HepG2 (cell line): ENCODE measurements at regions not wholly inside any gene's neighbourhood (a gene's known extent, or its start where the extent isn't known, plus 50 kb on each side); places are given as distances from the start of the nearest gene placed in this dataset.

Experiments
- ARNT2 ChIP-seq: sonication (generic); formaldehyde crosslinking; IDR thresholded peaks from 2 replicates; pipeline ENCODE4 v1.8.0; 2022; ENCODE audit warnings: mild to moderate bottlenecking, low read depth, missing genetic modification reagents, moderate library complexity
- CENPT ChIP-seq: sonication (generic); formaldehyde crosslinking; IDR thresholded peaks from 2 replicates; pipeline ENCODE4 v1.8.0; 2022; ENCODE audit warnings: low read depth, mild to moderate bottlenecking, moderate library complexity, missing genetic modification reagents
- FOXA1 ChIP-seq, 2 experiments: fragments of 450-650 bp in 1 of 2; sonication (generic) in 1 of 2; formaldehyde crosslinking in 1 of 2; IDR thresholded peaks; 2 replicates each; pipeline versions ENCODE4 v1.4.0 to v1.6.1; 2016 to 2020; ENCODE audit warnings: missing genetic modification reagents in 1 of 2
- FOXA3 ChIP-seq: IDR thresholded peaks from 2 replicates; pipeline ENCODE4 v1.6.1; 2016; ENCODE audit warnings: missing genetic modification reagents, missing compliant biosample characterization
- GLI4 ChIP-seq: sonication (generic); formaldehyde crosslinking; IDR thresholded peaks from 2 replicates; pipeline ENCODE4 v1.5.1; 2020; ENCODE audit warnings: missing genetic modification reagents, mild to moderate bottlenecking, moderate library complexity, borderline replicate concordance
- HDAC1 ChIP-seq: sonication (generic); formaldehyde crosslinking; IDR thresholded peaks from 2 replicates; pipeline ENCODE4 v1.5.1; 2020; ENCODE audit warnings: mild to moderate bottlenecking, missing genetic modification reagents
- HES4 ChIP-seq: sonication (generic); formaldehyde crosslinking; IDR thresholded peaks from 2 replicates; pipeline ENCODE4 v1.9.0; 2021; ENCODE audit warnings: mild to moderate bottlenecking, missing genetic modification reagents, borderline replicate concordance
- KMT2B ChIP-seq: IDR thresholded peaks from 2 replicates; pipeline ENCODE4 v1.6.1; 2016; ENCODE audit warnings: missing genetic modification reagents, missing compliant biosample characterization
- LRRFIP1 ChIP-seq: sonication (generic); formaldehyde crosslinking; conservative IDR thresholded peaks from 2 replicates; pipeline ENCODE4 v1.4.0; 2020; ENCODE audit warnings: missing genetic modification reagents
- MAX ChIP-seq: IDR thresholded peaks from 2 replicates; pipeline ENCODE4 v1.6.1; 2012; ENCODE audit warnings: inconsistent platforms
- MYC ChIP-seq: sonication (generic); formaldehyde crosslinking; IDR thresholded peaks from 2 replicates; pipeline ENCODE4 v1.9.0; 2021; ENCODE audit warnings: missing genetic modification reagents, borderline replicate concordance
- NFKBIZ ChIP-seq: IDR thresholded peaks from 2 replicates; pipeline ENCODE4 v1.6.1; 2018; ENCODE audit warnings: missing genetic modification reagents, missing compliant biosample characterization
- POLR2A ChIP-seq, 2 experiments: IDR thresholded peaks; 2 replicates each; pipeline ENCODE4 v1.6.1; 2011; ENCODE audit warnings: low read depth in 2 of 2, low read length in 2 of 2, mild to moderate bottlenecking in 1 of 2, moderate library complexity in 1 of 2; ENCODE audit not compliant: insufficient read depth in 1 of 2
- POLR2AphosphoS5 ChIP-seq: IDR thresholded peaks from 2 replicates; pipeline ENCODE4 v1.6.1; 2012; ENCODE audit warnings: low read depth, low read length
- RFXAP ChIP-seq: sonication (generic); formaldehyde crosslinking; IDR thresholded peaks from 2 replicates; pipeline ENCODE4 v1.4.0; 2020; ENCODE audit warnings: missing genetic modification reagents, borderline replicate concordance
- SATB2 ChIP-seq: sonication (generic); formaldehyde crosslinking; IDR thresholded peaks from 2 replicates; pipeline ENCODE4 v1.5.0; 2020; ENCODE audit warnings: missing genetic modification reagents
- ZBTB21 ChIP-seq: sonication (generic); formaldehyde crosslinking; IDR thresholded peaks from 2 replicates; pipeline ENCODE4 v1.4.0; 2020; ENCODE audit warnings: missing genetic modification reagents
- ZNF3 ChIP-seq: IDR thresholded peaks from 2 replicates; pipeline ENCODE4 v1.7.0; 2017; ENCODE audit warnings: inconsistent platforms
- ZNF329 ChIP-seq: sonication (generic); formaldehyde crosslinking; IDR thresholded peaks from 2 replicates; pipeline ENCODE4 v1.9.0; 2021; ENCODE audit warnings: low read depth, mild to moderate bottlenecking, missing genetic modification reagents
- ZNF331 ChIP-seq: sonication (generic); formaldehyde crosslinking; IDR thresholded peaks from 2 replicates; pipeline ENCODE4 v1.4.0; 2020; ENCODE audit warnings: missing genetic modification reagents
- ZNF354B ChIP-seq: sonication (generic); formaldehyde crosslinking; IDR thresholded peaks from 2 replicates; pipeline ENCODE4 v1.8.0; 2022; ENCODE audit warnings: mild to moderate bottlenecking, missing genetic modification reagents
- ZNF556 ChIP-seq: sonication (generic); formaldehyde crosslinking; IDR thresholded peaks from 2 replicates; pipeline ENCODE4 v1.4.0; 2020; ENCODE audit warnings: mild to moderate bottlenecking, missing genetic modification reagents, borderline replicate concordance
- ZNF678 ChIP-seq: sonication (generic); formaldehyde crosslinking; IDR thresholded peaks from 2 replicates; pipeline ENCODE4 v1.4.0; 2020; ENCODE audit warnings: mild to moderate bottlenecking, missing genetic modification reagents
- ZNF777 ChIP-seq: sonication (generic); formaldehyde crosslinking; IDR thresholded peaks from 2 replicates; pipeline ENCODE4 v1.4.0; 2020; ENCODE audit warnings: missing genetic modification reagents
- TF ChIP-seq, protein P1 (sequence below): sonication (generic); formaldehyde crosslinking; IDR thresholded peaks from 2 replicates; pipeline ENCODE4 v1.5.0; 2020; ENCODE audit warnings: missing genetic modification reagents, mild to moderate bottlenecking, borderline replicate concordance
- TF ChIP-seq, protein P2 (sequence below): fragments of 450-650 bp; IDR thresholded peaks from 2 replicates; pipeline ENCODE4 v1.6.1; 2017; ENCODE audit warnings: mild to moderate bottlenecking

DNA sequence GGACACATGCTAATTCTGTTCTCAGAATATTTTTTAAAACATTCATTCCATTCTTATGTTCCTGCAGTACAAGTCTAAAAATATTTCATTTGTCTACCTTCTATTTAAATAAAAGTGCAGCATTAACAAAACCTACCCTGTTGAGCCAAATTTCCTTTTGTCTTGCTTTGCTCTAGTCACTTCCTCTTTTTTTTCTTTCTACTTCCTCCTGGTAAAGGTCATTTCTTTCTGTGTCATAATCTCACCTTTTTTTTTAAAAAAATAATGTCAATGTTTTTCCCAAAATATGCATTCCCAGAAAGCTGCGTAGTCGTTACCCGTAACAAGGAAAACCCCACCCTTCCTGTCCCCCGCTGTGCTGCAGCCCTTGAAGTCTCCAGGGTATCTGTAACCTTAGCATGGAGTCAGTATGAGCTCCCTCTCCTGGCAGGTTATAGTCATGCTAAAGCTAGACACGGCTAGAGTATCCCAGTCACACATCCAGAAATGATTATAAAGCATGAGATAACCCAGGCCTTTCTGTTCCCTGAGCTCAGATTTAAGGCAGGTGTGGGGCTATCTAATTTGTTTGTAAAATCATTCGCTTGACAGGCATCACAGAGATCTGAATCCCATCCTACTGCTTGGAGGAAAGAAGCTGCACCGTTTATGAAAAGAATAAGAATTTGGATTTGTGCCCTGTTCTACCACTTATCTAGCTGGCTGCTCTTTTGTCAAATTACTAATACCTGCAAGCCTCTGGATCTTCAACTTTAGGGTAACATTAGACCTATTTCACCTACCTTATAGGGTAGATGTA lies 51.1 kb upstream of the EED start (continued):
- TF ChIP-seq ARNT2 (CRISPR knock-in tag), result no peak
- no peak for TF ChIP-seq LRRFIP1 (CRISPR knock-in tag)
- TF ChIP-seq ZNF331 (CRISPR knock-in tag), result 0 out of 2 replicates have a peak, but pooled peaks have one; percentile 16
- TF ChIP-seq ZNF329 (CRISPR knock-in tag), result no peak
- no peak for TF ChIP-seq HES4
- TF ChIP-seq KMT2B (CRISPR knock-in tag), result no peak
- TF ChIP-seq RFXAP (CRISPR knock-in tag), result no peak
- TF ChIP-seq ZNF678 (CRISPR knock-in tag), result no peak
- no peak for TF ChIP-seq SATB2
- TF ChIP-seq ZNF777, result no peak
- TF ChIP-seq, protein P1, sequence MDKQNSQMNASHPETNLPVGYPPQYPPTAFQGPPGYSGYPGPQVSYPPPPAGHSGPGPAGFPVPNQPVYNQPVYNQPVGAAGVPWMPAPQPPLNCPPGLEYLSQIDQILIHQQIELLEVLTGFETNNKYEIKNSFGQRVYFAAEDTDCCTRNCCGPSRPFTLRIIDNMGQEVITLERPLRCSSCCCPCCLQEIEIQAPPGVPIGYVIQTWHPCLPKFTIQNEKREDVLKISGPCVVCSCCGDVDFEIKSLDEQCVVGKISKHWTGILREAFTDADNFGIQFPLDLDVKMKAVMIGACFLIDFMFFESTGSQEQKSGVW (CRISPR knock-in tag), result no peak
- no peak for TF ChIP-seq ZBTB21
- TF ChIP-seq ZNF3, result no peak
- no peak for TF ChIP-seq ZNF354B (CRISPR knock-in tag)
- no peak for TF ChIP-seq NFKBIZ
- TF ChIP-seq MYC (CRISPR knock-in tag), result no peak
- TF ChIP-seq MAX, result no peak
- no peak for TF ChIP-seq CENPT (CRISPR knock-in tag)
- no peak for TF ChIP-seq POLR2A (IDR thresholded peaks at IDR 0.05; ENCODE audit: insufficient read depth in 1 of 2, low read depth in 2 of 2, low read length in 2 of 2)
- TF ChIP-seq, protein P2, sequence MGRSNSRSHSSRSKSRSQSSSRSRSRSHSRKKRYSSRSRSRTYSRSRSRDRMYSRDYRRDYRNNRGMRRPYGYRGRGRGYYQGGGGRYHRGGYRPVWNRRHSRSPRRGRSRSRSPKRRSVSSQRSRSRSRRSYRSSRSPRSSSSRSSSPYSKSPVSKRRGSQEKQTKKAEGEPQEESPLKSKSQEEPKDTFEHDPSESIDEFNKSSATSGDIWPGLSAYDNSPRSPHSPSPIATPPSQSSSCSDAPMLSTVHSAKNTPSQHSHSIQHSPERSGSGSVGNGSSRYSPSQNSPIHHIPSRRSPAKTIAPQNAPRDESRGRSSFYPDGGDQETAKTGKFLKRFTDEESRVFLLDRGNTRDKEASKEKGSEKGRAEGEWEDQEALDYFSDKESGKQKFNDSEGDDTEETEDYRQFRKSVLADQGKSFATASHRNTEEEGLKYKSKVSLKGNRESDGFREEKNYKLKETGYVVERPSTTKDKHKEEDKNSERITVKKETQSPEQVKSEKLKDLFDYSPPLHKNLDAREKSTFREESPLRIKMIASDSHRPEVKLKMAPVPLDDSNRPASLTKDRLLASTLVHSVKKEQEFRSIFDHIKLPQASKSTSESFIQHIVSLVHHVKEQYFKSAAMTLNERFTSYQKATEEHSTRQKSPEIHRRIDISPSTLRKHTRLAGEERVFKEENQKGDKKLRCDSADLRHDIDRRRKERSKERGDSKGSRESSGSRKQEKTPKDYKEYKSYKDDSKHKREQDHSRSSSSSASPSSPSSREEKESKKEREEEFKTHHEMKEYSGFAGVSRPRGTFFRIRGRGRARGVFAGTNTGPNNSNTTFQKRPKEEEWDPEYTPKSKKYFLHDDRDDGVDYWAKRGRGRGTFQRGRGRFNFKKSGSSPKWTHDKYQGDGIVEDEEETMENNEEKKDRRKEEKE, result no peak
- no peak for TF ChIP-seq ZNF556 (CRISPR knock-in tag)
- TF ChIP-seq FOXA3 (CRISPR knock-in tag), result 0 out of 2 replicates have a peak, but pooled peaks have one; percentile 14
- no peak for TF ChIP-seq GLI4 (CRISPR knock-in tag)
- no peak for TF ChIP-seq FOXA1 (IDR thresholded peaks at IDR 0.05)
- no peak for TF ChIP-seq FOXA1 (CRISPR knock-in tag; IDR thresholded peaks at IDR 0.05)
- TF ChIP-seq POLR2AphosphoS5, result no peak
- no peak for TF ChIP-seq HDAC1 (CRISPR knock-in tag)
